ENCODE measurements at regions not wholly inside any gene's neighbourhood (a gene's known extent, or its start where the extent isn't known, plus 50 kb on each side); places are given as distances from the start of the nearest gene placed in this dataset.

- Histone ChIP-seq H2AFZ (ENCODE audit: low read depth, low read length) (no peak overlapping the region), H4K20me1 (replicated peaks; ENCODE audit: control insufficient read depth, extremely low read depth, insufficient read depth, low read length) (no peaks in the 10 kb centered on the region), H3K9ac (replicated peaks; ENCODE audit: extremely low read depth, insufficient read depth, low read length) (no peak overlapping the region), H3K4me3 (replicated peaks in 1 of 3; ENCODE audit: insufficient read depth in 1 of 3, low read depth in 1 of 3, low read length in 3 of 3) (no peak overlapping the region), H3K27ac (ENCODE audit: insufficient read depth, low read depth, low read length) (no peak overlapping the region), H3K4me2 (ENCODE audit: insufficient read depth, low read length) (no peak overlapping the region), H3K9me1 (replicated peaks; ENCODE audit: control insufficient read depth, extremely low read depth, insufficient read depth, low read length) (no peaks in the 10 kb centered on the region), H3K36me3 (ENCODE audit: control insufficient read depth in 2 of 2, extremely low read depth in 1 of 2, insufficient read depth in 2 of 2, low read length in 2 of 2) (no peaks in the 10 kb centered on the region), H3K4me1 (ENCODE audit: control insufficient read depth, extremely low read depth, insufficient read depth, low read length) (peaks cover 5% of the 10 kb centered on the region), H3K79me2 (ENCODE audit: control insufficient read depth, insufficient read depth, low read length) (no peaks in the 10 kb centered on the region), H3K9me3 (replicated peaks; ENCODE audit: control insufficient read depth, insufficient read depth, low read length) (no peaks in the 10 kb centered on the region), H3K27me3 (ENCODE audit: control insufficient read depth in 2 of 2, insufficient read depth in 2 of 2, low read length in 2 of 2) (peaks cover 0 to 1% of the 10 kb centered on the region in 2 experiments)
- dilution Hi-C loops (cut with MboI; ENCODE audit: extremely low pct_ligation_motif_present, low sequenced_read_pairs) (no loop called here), intact Hi-C loops (cut with micrococcal nuclease) (no loop called here)
- POLR2A ChIA-PET: no interaction called here
- FAIRE-seq (no peak), DNase-seq (ENCODE audit: low read depth, low spot score) (no peak)
- CTCF ChIA-PET: no interaction called here
- TF ChIP-seq GATA2 (IDR thresholded peaks at IDR 0.05; ENCODE audit: insufficient read depth, insufficient read length, low read depth, low read length): no peak
- TF ChIP-seq FOS (IDR thresholded peaks at IDR 0.05; ENCODE audit: borderline replicate concordance, insufficient read depth, low read length): no peak
- TF ChIP-seq MYC (IDR thresholded peaks at IDR 0.05; ENCODE audit: low read depth, low read length): no peak
- no peak for TF ChIP-seq JUN (IDR thresholded peaks at IDR 0.05; ENCODE audit: borderline replicate concordance, insufficient read depth, insufficient read length, low read depth)
- TF ChIP-seq CTCF (IDR thresholded peaks at IDR 0.05; ENCODE audit: extremely low read depth in 1 of 2, insufficient read depth in 1 of 2, low read depth in 1 of 2, low read length in 2 of 2): no peak
- no peak for TF ChIP-seq MAX (IDR thresholded peaks at IDR 0.05; ENCODE audit: insufficient read depth, insufficient read length)
- no peak for TF ChIP-seq EZH2 (IDR thresholded peaks at IDR 0.05; ENCODE audit: borderline replicate concordance, low read depth, low read length, severe bottlenecking)
- no peak for TF ChIP-seq POLR2A (IDR thresholded peaks at IDR 0.05; ENCODE audit: low read depth, low read length)
- TF ChIP-seq POLR2AphosphoS5 (IDR thresholded peaks at IDR 0.05; ENCODE audit: insufficient read depth, low read depth, low read length): no peak
- BruUV-seq (replicated peaks): no TSS peak
Observed at GRCh38 chr3:31038086-31038739, 143.8 kb upstream of the GADL1 start.

All from endothelial cell of umbilical vein (primary cell).